Spleen (tissue), 11 donors: ENCODE measurements at regions not wholly inside any gene's neighbourhood (a gene's known extent, or its start where the extent isn't known, plus 50 kb on each side); places are given as distances from the start of the nearest gene placed in this dataset.

Source experiments
- DNase-seq: peaks from one replicate; pipeline ENCODE4 v3.0.0-alpha.2; 2020
- H3K27ac ChIP-seq, 8 donors: fragments of 200-600 bp; sonication (generic) in 7 of 8; 1 replicate in 4 of 8; 2 replicates in 4 of 8; pipeline versions ENCODE4 v1.5.0 to v1.8.0; 2016 to 2021; ENCODE audit warnings: inconsistent platforms in 4 of 8, mild to moderate bottlenecking in 4 of 8, moderate library complexity in 1 of 8
- H3K27me3 ChIP-seq, 7 donors: fragments of 200-600 bp; sonication (generic) in 6 of 7; replicated peaks in 1 of 7; 1 replicate in 4 of 7; 2 replicates in 3 of 7; pipeline versions ENCODE4 v1.5.0 to v1.8.0; 2016 to 2021; ENCODE audit warnings: inconsistent platforms in 3 of 7, mild to moderate bottlenecking in 1 of 7
- H3K36me3 ChIP-seq, 6 donors: fragments of 200-600 bp; sonication (generic) in 5 of 6; 1 replicate in 4 of 6; 2 replicates in 2 of 6; pipeline versions ENCODE4 v1.5.0 to v1.8.0; 2016 to 2021; ENCODE audit warnings: inconsistent platforms in 2 of 6
- H3K4me1 ChIP-seq, 6 donors: fragments of 200-600 bp; sonication (generic) in 5 of 6; 1 replicate in 3 of 6; 2 replicates in 3 of 6; pipeline versions ENCODE4 v1.5.0 to v1.8.0; 2016 to 2021; ENCODE audit warnings: inconsistent platforms in 3 of 6
- H3K4me3 ChIP-seq, 8 donors: fragments of 200-600 bp; sonication (generic) in 7 of 8; 1 replicate in 4 of 8; 2 replicates in 4 of 8; pipeline versions ENCODE4 v1.5.0 to v1.8.0; 2016 to 2021; ENCODE audit warnings: inconsistent platforms in 4 of 8, mild to moderate bottlenecking in 4 of 8, moderate library complexity in 2 of 8
- H3K9me3 ChIP-seq, 8 donors: fragments of 200-600 bp; sonication (generic) in 7 of 8; 1 replicate in 4 of 8; 2 replicates in 4 of 8; pipeline versions ENCODE4 v1.5.0 to v1.8.0; 2016 to 2021; ENCODE audit warnings: inconsistent platforms in 4 of 8
- POLR2A ChIP-seq, 3 donors: fragments of 450-650 bp; IDR thresholded peaks; one replicate each; pipeline ENCODE4 v1.5.1; 2017; ENCODE audit warnings: antibody characterized with exemption in 3 of 3, mild to moderate bottlenecking in 1 of 3
- POLR2AphosphoS5 ChIP-seq, 3 donors: sonication (generic); formaldehyde crosslinking; IDR thresholded peaks; one replicate each; pipeline ENCODE4 v1.5.1; 2017; ENCODE audit warnings: antibody characterized with exemption in 3 of 3
- whole genome bisulfite sequencing, 5 donors: extraction: QIAGEN DNeasy Blood & Tissue Kit in 3 of 5; methylation state at CpG; one replicate each; pipeline versions ENCODE4 v1.1.5 to v1.1.7; 2013 to 2018; 5-methylcytosine and 5-hydroxymethylcytosine counted together
- intact Hi-C: fragments of 100-400 bp; cut with DNase I; formaldehyde crosslinking; loops from one replicate; pipeline ENCODE4 v1.15.0; 2023; ENCODE audit warnings: low total_unique reads
- TF ChIP-seq, protein P1 (sequence below), 11 experiments: fragments of 200-600 bp in 7 of 11; fragments of 450-650 bp in 4 of 11; sonication (generic) in 4 of 11; IDR thresholded peaks in 8 of 11; conservative IDR thresholded peaks in 3 of 11; 1 replicate in 7 of 11; 2 replicates in 4 of 11; pipeline versions ENCODE4 v1.4.0 to v1.8.0; 2016 to 2021; ENCODE audit warnings: antibody characterized with exemption in 11 of 11, inconsistent platforms in 4 of 11, mild to moderate bottlenecking in 1 of 11
- donor health status: healthy with polysubstance abuse.
- donor health status: DM: no; HTN: no; CAD: no; lungs with moderate emphysema.
- donor health status: DM: no; HTN: no; CAD: no.
- donor health status: Bipolar disorder and iron deficiency.
- donor health status: healthy.
- donor health status: DM: no; HTN: no; CAD: no.
- donor health status: DM: yes; HTN: yes; CAD: no.

DNA sequence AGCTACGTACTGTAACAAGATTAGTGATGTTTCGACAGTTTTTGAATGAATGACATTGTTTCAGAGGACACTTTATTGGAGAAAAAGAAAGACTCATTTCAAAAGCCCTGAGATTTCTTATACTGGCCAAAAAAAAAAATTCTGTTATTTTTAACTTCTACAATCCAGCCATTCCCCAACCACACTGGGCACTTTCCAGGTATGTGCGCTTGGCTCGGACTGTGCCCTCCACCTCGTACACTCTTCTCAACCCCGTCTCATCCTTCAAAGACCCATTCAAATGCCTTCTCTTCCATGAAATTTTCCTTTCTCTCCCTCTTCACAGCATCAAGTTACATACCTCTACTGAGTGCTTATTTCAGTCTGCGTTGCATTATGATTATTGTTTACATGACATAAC lies 328.5 kb upstream of the SOX2 start:
- intact Hi-C loops, result no loop called here
- peaks cover 0 to 11% (median 4%) of the 10 kb centered on the region in 8 donors for H3K9me3 ChIP-seq
- no peak overlapping the region for H3K27ac ChIP-seq
- no peak overlapping the region for H3K4me3 ChIP-seq
- no peaks in the 10 kb centered on the region for H3K27me3 ChIP-seq
- no peaks in the 10 kb centered on the region for H3K36me3 ChIP-seq
- TF ChIP-seq POLR2A (IDR thresholded peaks at IDR 0.05) (no peak), POLR2AphosphoS5 (IDR thresholded peaks at IDR 0.05) (no peak)
- TF ChIP-seq, protein P1, sequence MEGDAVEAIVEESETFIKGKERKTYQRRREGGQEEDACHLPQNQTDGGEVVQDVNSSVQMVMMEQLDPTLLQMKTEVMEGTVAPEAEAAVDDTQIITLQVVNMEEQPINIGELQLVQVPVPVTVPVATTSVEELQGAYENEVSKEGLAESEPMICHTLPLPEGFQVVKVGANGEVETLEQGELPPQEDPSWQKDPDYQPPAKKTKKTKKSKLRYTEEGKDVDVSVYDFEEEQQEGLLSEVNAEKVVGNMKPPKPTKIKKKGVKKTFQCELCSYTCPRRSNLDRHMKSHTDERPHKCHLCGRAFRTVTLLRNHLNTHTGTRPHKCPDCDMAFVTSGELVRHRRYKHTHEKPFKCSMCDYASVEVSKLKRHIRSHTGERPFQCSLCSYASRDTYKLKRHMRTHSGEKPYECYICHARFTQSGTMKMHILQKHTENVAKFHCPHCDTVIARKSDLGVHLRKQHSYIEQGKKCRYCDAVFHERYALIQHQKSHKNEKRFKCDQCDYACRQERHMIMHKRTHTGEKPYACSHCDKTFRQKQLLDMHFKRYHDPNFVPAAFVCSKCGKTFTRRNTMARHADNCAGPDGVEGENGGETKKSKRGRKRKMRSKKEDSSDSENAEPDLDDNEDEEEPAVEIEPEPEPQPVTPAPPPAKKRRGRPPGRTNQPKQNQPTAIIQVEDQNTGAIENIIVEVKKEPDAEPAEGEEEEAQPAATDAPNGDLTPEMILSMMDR (IDR thresholded peaks at IDR 0.05 in 8 of 11, conservative IDR thresholded peaks at IDR 0.05 in 3 of 11), result no peak
- WGBS, 5 donors, result 85 to 90% (median 85%) methylated on average over 7 of the region's 7 CpGs
- no peaks in the 10 kb centered on the region for H3K4me1 ChIP-seq
- no peak for DNase-seq

GRCh38 chr3:181382656-181383055 lies 329.1 kb upstream of the SOX2 start:
- Histone ChIP-seq H3K4me3 (no peak overlapping the region), H3K27ac (no peak overlapping the region), H3K4me1 (no peaks in the 10 kb centered on the region), H3K9me3 (peaks cover 0 to 5% (median 0%) of the 10 kb centered on the region in 8 donors), H3K27me3 (no peaks in the 10 kb centered on the region), H3K36me3 (no peaks in the 10 kb centered on the region)
- intact Hi-C loops, result no loop called here
- TF ChIP-seq POLR2A (IDR thresholded peaks at IDR 0.05) (no peak), POLR2AphosphoS5 (IDR thresholded peaks at IDR 0.05) (no peak)
- TF ChIP-seq, protein P1 (IDR thresholded peaks at IDR 0.05 in 8 of 11, conservative IDR thresholded peaks at IDR 0.05 in 3 of 11), result no peak
- WGBS, 5 donors, result 76 to 91% (median 82%) methylated on average over 3 of the region's 3 CpGs
- no peak for DNase-seq

- H3K9me3 ChIP-seq, result peaks cover 0 to 3% (median 0%) of the 10 kb centered on the region in 8 donors
- TF ChIP-seq POLR2A (IDR thresholded peaks at IDR 0.05) (no peak), POLR2AphosphoS5 (IDR thresholded peaks at IDR 0.05) (no peak)
- TF ChIP-seq, protein P1 (IDR thresholded peaks at IDR 0.05 in 8 of 11, conservative IDR thresholded peaks at IDR 0.05 in 3 of 11), result no peak
- H3K36me3 ChIP-seq, result no peaks in the 10 kb centered on the region
- 80 to 87% (median 81%) methylated on average over 5 of the region's 5 CpGs for WGBS, 5 donors
- no peak overlapping the region for H3K4me3 ChIP-seq
- no peak overlapping the region for H3K27ac ChIP-seq
- DNase-seq, result no peak
- no peaks in the 10 kb centered on the region for H3K27me3 ChIP-seq
- no peaks in the 10 kb centered on the region for H3K4me1 ChIP-seq
- intact Hi-C loops, result no loop called here
Measured at GRCh38 chr3:181379278-181379677, 332.4 kb upstream of the SOX2 start.

GRCh38 chr3:181369637-181370036 lies 342.1 kb upstream of the SOX2 start:
- intact Hi-C loops, result no loop called here
- no peak for TF ChIP-seq POLR2A (IDR thresholded peaks at IDR 0.05)
- TF ChIP-seq POLR2AphosphoS5 (IDR thresholded peaks at IDR 0.05), result no peak
- TF ChIP-seq, protein P1 (IDR thresholded peaks at IDR 0.05 in 8 of 11, conservative IDR thresholded peaks at IDR 0.05 in 3 of 11), result no peak
- no peak for DNase-seq
- Histone ChIP-seq H3K9me3 (no peaks in the 10 kb centered on the region), H3K4me3 (no peak overlapping the region), H3K4me1 (no peaks in the 10 kb centered on the region), H3K36me3 (no peaks in the 10 kb centered on the region), H3K27me3 (no peaks in the 10 kb centered on the region), H3K27ac (no peak overlapping the region)
- 51 to 69% (median 57%) methylated on average over 3 of the region's 3 CpGs for WGBS, 5 donors
